H1 (cell line): ENCODE measurements at regions not wholly inside any gene's neighbourhood (a gene's known extent, or its start where the extent isn't known, plus 50 kb on each side); places are given as distances from the start of the nearest gene placed in this dataset.

Experiments
- BCL11A ChIP-seq, 2 experiments: IDR thresholded peaks; one replicate each; pipeline ENCODE4 v1.6.1; 2011; ENCODE audit warnings: low read depth in 2 of 2, low read length in 2 of 2, mild to moderate bottlenecking in 2 of 2
- CHD7 ChIP-seq: fragments of 300-600 bp; sonication (generic); IDR thresholded peaks from 2 replicates; pipeline ENCODE4 v1.7.1; 2012; ENCODE audit warnings: low read length, moderate library complexity, mild to moderate bottlenecking, inconsistent platforms; ENCODE audit not compliant: insufficient replicate concordance
- JUN ChIP-seq: IDR thresholded peaks from 2 replicates; pipeline ENCODE4 v1.6.1; 2011; ENCODE audit warnings: low read depth, mild to moderate bottlenecking, improper control_type of control experiment, low read length
- KDM4A ChIP-seq: IDR thresholded peaks from one replicate; pipeline ENCODE4 v1.7.1; 2012; ENCODE audit warnings: low read depth, mild to moderate bottlenecking, moderate library complexity, low read length, inconsistent platforms; ENCODE audit not compliant: severe bottlenecking
- MAFK ChIP-seq: IDR thresholded peaks from 2 replicates; pipeline ENCODE4 v1.6.1; 2012; ENCODE audit warnings: low read depth, mild to moderate bottlenecking, improper control_type of control experiment, low read length
- POLR2A ChIP-seq, 2 experiments: IDR thresholded peaks; 1 replicate in 1 of 2; 2 replicates in 1 of 2; pipeline ENCODE4 v1.6.1; 2011; ENCODE audit warnings: low read depth in 2 of 2, low read length in 2 of 2, mild to moderate bottlenecking in 2 of 2; ENCODE audit errors: control extremely low read depth in 1 of 2
- RAD21 ChIP-seq, 2 experiments: IDR thresholded peaks in 1 of 2; conservative IDR thresholded peaks in 1 of 2; 2 replicates each; pipeline ENCODE4 v1.6.1; 2011; ENCODE audit warnings: low read depth in 2 of 2, low read length in 2 of 2, improper control_type of control experiment in 1 of 2, inconsistent platforms in 1 of 2, mild to moderate bottlenecking in 1 of 2, moderate library complexity in 1 of 2
- SAP30 ChIP-seq: fragments of 300-600 bp; sonication (generic); IDR thresholded peaks from 2 replicates; pipeline ENCODE4 v1.7.1; 2012; ENCODE audit warnings: low read length, moderate library complexity, mild to moderate bottlenecking, inconsistent platforms; ENCODE audit not compliant: insufficient read depth, insufficient replicate concordance
- SP2 ChIP-seq: IDR thresholded peaks from 2 replicates; pipeline ENCODE4 v1.6.1; 2012; ENCODE audit warnings: mild to moderate bottlenecking, low read length, inconsistent platforms
- SUZ12 ChIP-seq: fragments of 200-600 bp; sonication (generic); IDR thresholded peaks from 2 replicates; pipeline ENCODE4 v1.6.1; 2012; ENCODE audit warnings: mild to moderate bottlenecking, inconsistent platforms, low read length, moderate library complexity, mixed read lengths

GRCh38 chr7:114084472-114085312, 165.9 kb upstream of the PPP1R3A start (continued):
- TF ChIP-seq CHD7 (no peak), MAFK (no peak), KDM4A (peak; percentile 42), BCL11A (IDR thresholded peaks at IDR 0.05; ENCODE audit: low read depth in 2 of 2, low read length in 2 of 2) (no peak), SP2 (no peak), POLR2A (IDR thresholded peaks at IDR 0.05; ENCODE audit: control extremely low read depth in 1 of 2, low read depth in 2 of 2, low read length in 2 of 2) (peak in 1 of 2 experiments; percentile 46; a peak in 1 of 3 replicates), SUZ12 (peak; percentile 18; the same call in 1 of the 2 replicates), SAP30 (peak; percentile 25), JUN (no peak), RAD21 (IDR thresholded peaks at IDR 0.05 in 1 of 2, conservative IDR thresholded peaks at IDR 0.05 in 1 of 2; ENCODE audit: low read depth in 2 of 2, low read length in 2 of 2) (no peak)
